GM19372 (cell line): ENCODE measurements at regions not wholly inside any gene's neighbourhood (a gene's known extent, or its start where the extent isn't known, plus 50 kb on each side); places are given as distances from the start of the nearest gene placed in this dataset.

Experiments used
- ATAC-seq: cut with Tn5 transposase; IDR thresholded peaks from one replicate; pipeline ENCODE4 v1.9.1; 2021; ENCODE audit warnings: mild to moderate bottlenecking, low read depth, moderate library complexity; ENCODE audit not compliant: unreplicated experiment

- ATAC-seq = no peak
These were observed 377.8 kb upstream of the HS6ST1 start for GRCh38 chr2:128696421-128696820.

GRCh38 chr2:128701418-128701817 lies 382.8 kb upstream of the HS6ST1 start:
- no peak for ATAC-seq

- ATAC-seq = no peak
These were observed 383.9 kb upstream of the HS6ST1 start for GRCh38 chr2:128702616-128703015.

GRCh38 chr2:128708106-128708816 lies 389.6 kb upstream of the HS6ST1 start:
- ATAC-seq = no peak

GRCh38 chr2:128710242-128710641 lies 391.6 kb upstream of the HS6ST1 start:
- ATAC-seq = no peak

GRCh38 chr2:128710729-128711128 lies 392.1 kb upstream of the HS6ST1 start:
- ATAC-seq = no peak

DNA sequence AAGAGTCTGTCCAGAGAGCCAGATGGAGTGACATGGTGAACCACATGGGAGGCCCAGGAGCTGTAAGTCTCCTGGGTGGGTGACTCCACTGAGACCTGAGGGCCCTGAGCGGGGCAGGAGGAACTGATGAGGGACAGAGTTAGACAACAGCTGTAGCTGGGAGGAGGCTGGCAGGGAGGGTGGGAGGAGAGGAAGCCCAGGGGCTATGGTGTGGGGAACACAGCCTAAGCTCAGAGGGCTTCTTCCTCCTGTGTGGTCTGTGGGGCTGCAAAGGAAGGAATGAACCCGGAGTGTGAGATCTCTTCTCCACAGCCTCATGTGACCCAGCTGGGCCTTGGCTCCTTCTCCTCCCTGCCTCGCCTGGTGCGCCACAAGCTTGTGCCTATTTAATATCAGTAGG lies 395.6 kb upstream of the HS6ST1 start:
- ATAC-seq = no peak

DNA sequence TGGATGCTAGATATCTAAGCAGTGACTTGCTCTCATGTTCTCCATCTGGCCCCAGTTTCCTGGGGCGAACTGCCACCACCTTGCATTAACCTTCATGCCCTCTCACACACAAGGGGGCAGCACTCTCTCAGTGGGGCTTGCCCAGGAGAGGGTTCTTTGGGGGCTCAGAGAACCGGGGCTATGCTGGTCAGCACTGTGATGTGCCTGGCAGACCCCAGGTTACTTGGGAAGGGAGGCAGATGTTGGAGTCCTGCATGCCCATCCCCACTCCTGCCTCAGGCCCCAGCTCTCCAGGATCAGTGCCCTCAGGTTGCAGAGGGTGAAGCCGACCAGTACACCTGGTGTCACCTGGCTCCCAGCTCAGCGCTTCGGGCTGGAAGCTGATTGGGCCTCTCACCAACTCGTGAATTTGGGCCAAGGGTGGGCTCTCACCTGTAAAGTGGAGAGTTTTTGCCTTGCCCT lies 396.2 kb upstream of the HS6ST1 start:
- no peak for ATAC-seq

- ATAC-seq = no peak
These were observed 396.7 kb upstream of the HS6ST1 start for GRCh38 chr2:128715360-128715759.

DNA sequence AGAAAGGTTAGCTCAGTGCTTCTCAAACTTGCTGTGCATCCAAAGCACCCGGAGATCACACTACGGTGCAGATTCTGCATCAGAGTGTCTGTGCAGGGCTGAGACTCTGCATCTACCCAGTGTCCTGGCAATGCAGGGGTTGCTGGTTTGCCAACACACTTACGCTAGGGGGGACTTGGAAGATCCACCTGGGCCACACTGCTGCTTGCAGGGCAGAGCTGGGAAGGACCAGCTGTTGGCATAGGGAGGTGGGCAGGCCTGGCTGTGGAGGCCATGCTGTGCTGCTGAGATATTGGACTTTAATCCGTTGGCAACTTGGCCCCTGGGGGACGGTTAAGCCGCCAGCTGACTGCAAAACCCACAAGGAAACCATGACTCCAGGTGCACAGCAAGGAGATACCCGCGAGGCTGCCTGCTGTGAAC lies 397.6 kb upstream of the HS6ST1 start:
- no peak for ATAC-seq

DNA sequence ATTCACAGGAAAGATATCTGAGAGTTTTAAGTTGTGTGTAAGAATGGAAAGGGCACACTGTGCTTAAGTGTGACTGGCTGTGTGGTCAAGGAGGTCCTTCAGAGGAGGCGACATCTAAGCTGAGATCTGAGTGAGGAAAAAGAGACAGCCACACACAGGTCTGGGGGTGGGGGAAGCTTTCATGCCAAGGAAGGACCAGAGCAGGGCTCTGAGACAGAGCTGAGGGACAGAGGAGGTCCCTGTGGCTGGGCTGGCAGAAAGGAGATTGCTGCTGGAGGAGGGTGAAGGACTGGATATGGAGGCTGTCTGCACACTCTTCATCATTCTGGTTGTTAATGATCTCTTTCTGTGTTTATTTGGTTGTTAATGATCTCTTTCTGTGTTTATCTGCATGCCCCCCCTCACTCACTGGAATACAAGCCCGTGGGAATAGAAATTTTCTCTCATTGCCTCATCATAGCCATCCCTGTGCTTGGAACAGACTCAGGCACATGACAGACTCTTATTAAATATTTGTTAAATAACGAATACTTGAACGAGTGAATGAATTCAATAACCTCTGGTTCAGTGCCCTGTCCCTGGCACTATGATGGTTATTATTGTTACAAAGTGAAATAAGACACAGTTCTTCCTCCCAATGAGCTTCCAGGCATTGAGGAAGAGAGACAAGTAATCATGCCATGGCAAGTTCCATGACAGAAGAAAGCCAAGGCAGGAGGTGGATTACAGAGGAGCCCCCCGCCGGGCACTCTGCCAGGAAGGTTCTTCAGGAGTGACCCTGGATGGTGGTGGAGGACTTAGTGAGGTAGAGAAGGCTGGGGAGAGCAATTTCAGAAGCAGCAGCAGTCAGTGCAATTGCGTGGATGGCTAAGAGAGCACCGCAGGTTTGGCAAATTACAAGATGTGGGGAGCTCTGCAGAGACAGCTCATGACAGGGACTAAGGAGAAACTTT lies 399.4 kb upstream of the HS6ST1 start:
- ATAC-seq = no peak

DNA sequence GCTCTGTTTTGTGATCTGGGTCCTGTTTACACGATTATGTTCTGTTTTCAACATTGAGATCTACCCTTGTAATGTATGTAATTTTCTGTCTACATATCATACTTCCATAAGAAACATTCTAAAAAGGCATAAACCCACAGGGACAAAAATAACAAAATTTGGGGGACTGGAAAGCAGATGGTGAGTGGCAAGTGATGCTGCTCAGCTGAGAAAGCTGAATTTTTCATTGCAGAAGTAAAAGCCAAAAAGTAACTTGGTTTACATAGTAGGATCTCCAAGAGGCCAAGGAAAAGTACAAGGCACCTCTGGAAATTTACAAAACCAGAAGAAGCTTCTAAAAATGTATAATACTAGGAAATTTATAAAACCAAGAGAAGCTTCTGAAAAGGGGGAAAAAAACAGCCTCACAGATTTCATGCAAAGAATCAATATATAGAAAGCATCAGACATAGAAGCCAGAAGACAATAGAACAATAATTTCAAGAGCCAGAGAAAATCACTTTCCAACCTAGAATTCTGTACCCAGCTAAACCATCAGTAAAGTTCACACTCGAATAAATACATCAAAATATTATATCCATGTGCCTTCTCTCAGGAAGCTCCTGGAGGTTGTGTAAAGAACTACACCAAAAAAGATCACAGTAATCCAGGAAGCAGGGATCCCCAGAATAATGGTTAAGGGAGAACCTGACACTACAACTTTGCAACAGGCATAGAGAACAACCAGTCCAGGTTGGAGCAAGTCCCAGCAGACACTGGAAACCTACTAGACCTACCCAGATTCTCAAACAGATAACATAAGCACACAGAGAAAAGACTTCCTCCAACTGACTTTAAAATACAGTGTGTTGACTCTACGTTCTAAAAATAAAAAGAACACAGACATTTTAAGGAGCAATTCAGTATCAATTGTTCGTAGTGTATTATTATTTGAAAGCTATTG lies 401.7 kb upstream of the HS6ST1 start:
- ATAC-seq = no peak

- no peak for ATAC-seq
These were observed 402.4 kb upstream of the HS6ST1 start for GRCh38 chr2:128721096-128721495.

DNA sequence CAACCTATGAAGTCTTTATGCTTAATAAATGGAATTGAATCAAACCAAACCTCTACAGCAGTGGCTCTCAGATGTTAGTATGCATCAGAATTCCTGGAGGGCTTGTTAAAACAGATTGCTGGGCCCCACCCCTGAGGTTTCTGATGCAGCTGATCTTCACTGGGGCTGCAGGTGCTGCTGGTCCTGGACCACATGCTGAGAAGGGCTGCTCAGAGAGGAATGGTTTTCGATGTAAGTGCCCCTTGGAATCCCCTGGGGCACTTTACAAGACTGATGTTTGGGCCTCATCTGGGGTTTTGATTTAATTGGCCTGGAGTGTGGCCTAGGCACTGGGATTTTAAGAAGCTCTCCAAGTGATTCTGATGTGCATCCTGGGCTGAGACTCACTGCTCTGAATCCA lies 403.8 kb upstream of the HS6ST1 start:
- ATAC-seq = no peak

DNA sequence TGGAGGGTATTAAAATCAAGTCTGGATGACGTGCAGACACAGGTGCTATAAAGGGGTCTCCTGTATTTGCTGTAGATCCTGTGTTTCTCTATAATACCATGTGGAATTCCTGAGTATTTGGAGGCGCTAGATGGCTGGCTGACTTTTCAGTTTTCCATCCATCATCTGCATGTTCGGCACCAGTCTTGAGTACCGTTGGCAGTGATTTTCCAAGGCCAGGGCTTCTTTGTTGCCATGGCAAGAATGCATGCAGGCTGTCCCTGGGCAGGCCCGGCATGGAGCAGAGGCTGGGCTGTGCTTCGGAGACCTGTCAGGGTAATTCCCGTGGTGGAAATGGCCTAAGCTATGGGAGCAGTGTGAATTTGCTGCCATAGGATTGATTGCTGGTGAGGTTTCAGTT lies 405.9 kb upstream of the HS6ST1 start:
- ATAC-seq = no peak

- ATAC-seq = no peak
These were observed 406.3 kb upstream of the HS6ST1 start for GRCh38 chr2:128724972-128725371.

- ATAC-seq = no peak
These were observed 407.6 kb upstream of the HS6ST1 start for GRCh38 chr2:128726236-128726635.

- ATAC-seq = peak; percentile 40
These were observed 408.2 kb upstream of the HS6ST1 start for GRCh38 chr2:128726911-128727310.

DNA sequence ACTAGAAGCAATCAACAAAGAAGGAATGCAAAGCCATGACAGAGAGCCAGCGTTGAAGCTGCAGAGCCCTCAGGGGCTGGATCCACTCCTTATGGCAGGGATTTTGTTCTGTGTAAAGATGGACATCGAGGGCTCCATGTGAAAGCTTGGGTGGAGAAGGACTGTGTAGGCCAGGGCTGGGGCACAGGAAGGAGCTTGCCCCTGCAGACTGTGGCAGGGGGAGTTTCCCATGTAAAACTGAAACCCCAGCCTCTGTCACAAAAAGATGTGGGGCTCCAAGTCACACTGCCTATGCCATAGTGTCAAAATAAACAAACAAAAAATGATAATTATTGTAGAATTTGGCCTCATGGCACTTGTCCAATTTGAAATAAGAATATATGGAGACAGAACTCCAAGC lies 408.7 kb upstream of the HS6ST1 start:
- peak; percentile 60 for ATAC-seq

DNA sequence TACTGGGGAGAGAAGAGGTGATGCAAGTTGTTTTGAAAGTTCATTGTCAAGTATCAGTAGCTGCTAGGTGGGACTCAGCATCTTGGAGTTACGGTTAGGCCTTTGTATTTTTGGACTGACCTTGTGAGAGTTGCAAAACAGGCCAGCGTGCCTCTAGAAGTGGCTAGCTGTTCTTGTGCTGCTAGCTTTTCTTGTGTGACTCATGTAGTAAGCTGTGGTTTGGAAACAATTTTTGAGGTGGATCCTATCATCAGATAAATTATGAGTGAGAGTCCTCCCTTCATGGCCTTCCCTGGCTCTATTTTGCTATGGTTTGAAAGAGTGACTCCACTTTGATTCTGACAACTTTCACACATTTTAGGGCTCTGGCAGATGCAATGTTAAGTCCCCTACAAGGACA lies 409.2 kb upstream of the HS6ST1 start:
- peak; percentile 61 for ATAC-seq
